ENCODE measurements at regions not wholly inside any gene's neighbourhood (a gene's known extent, or its start where the extent isn't known, plus 50 kb on each side); places are given as distances from the start of the nearest gene placed in this dataset.

GRCh38 chr10:105707603-105708002, 1066.5 kb downstream of the SORCS3 start:
- Mint-ChIP-seq H3K27me3 (ENCODE audit: insufficient read depth, low read depth, poor library complexity) (no peaks in the 10 kb centered on the region), H3K4me3 (no peak overlapping the region), H3K36me3 (ENCODE audit: low read depth) (no peaks in the 10 kb centered on the region; the same call in 2 of the 3 replicates), H3K27ac (no peak overlapping the region), H3K4me1 (peaks cover 3% of the 10 kb centered on the region; the same call in 2 of the 3 replicates), H3K9me3 (no peaks in the 10 kb centered on the region; the same call in 1 of the 3 replicates)
- no peak overlapping the region for H3K27ac ChIP-seq (ENCODE audit: low read depth)
- no peaks in the 10 kb centered on the region for H3K79me2 ChIP-seq (replicated peaks; ENCODE audit: insufficient read depth)
- ATAC-seq (no peak), DNase-seq (ENCODE audit: low spot score) (no peak)
- no peaks in the 10 kb centered on the region for H3K36me3 ChIP-seq (ENCODE audit: insufficient read depth)
- no peak overlapping the region for H3K4me3 ChIP-seq
- H3K4me2 ChIP-seq = no peak overlapping the region
- no peaks in the 10 kb centered on the region for H3K4me1 ChIP-seq (ENCODE audit: insufficient read depth)
- no peaks in the 10 kb centered on the region for H3F3A ChIP-seq (replicated peaks; ENCODE audit: low read depth)
- peaks cover 3% of the 10 kb centered on the region; the same call in 1 of the 2 replicates for H3K9me2 ChIP-seq (ENCODE audit: insufficient read depth)
- H2AFZ ChIP-seq = no peak overlapping the region
- H3K27me3 ChIP-seq (ENCODE audit: insufficient read depth) = no peaks in the 10 kb centered on the region
- TF ChIP-seq JUNB (IDR thresholded peaks at IDR 0.05; ENCODE audit: unreplicated experiment) = no peak
- TF ChIP-seq EZH2phosphoT487 (IDR thresholded peaks at IDR 0.05; ENCODE audit: unreplicated experiment) = no peak
- TF ChIP-seq ZNF114 (CRISPR knock-in tag; IDR thresholded peaks at IDR 0.05) = no peak
- TF ChIP-seq CREB1 (CRISPR knock-in tag; IDR thresholded peaks at IDR 0.05; ENCODE audit: low read depth) = no peak
- no peak for TF ChIP-seq STAT1 (IDR thresholded peaks at IDR 0.05; ENCODE audit: unreplicated experiment)
- no peak for TF ChIP-seq CTCF (conservative IDR thresholded peaks at IDR 0.05; ENCODE audit: low read depth in 2 of 2)
- no peak for TF ChIP-seq ZNF462 (CRISPR knock-in tag; IDR thresholded peaks at IDR 0.05)
- TF ChIP-seq NANOG (IDR thresholded peaks at IDR 0.05; ENCODE audit: borderline replicate concordance) = no peak
- TF ChIP-seq POLR2AphosphoS5 (IDR thresholded peaks at IDR 0.05; ENCODE audit: low read depth) = no peak
- TF ChIP-seq ETS1 (IDR thresholded peaks at IDR 0.05) = no peak
- no peak for TF ChIP-seq EZH2 (IDR thresholded peaks at IDR 0.05; ENCODE audit: low read depth, unreplicated experiment)
- no peak for TF ChIP-seq ZNF331 (CRISPR knock-in tag; IDR thresholded peaks at IDR 0.05; ENCODE audit: low read depth)
- no peak for TF ChIP-seq REST (IDR thresholded peaks at IDR 0.05; ENCODE audit: unreplicated experiment)
- H4K20me1 ChIP-seq (replicated peaks; ENCODE audit: insufficient read depth) = no peaks in the 10 kb centered on the region

All from GM23338 (cell line).